ENCODE measurements at regions not wholly inside any gene's neighbourhood (a gene's known extent, or its start where the extent isn't known, plus 50 kb on each side); places are given as distances from the start of the nearest gene placed in this dataset.

DNA sequence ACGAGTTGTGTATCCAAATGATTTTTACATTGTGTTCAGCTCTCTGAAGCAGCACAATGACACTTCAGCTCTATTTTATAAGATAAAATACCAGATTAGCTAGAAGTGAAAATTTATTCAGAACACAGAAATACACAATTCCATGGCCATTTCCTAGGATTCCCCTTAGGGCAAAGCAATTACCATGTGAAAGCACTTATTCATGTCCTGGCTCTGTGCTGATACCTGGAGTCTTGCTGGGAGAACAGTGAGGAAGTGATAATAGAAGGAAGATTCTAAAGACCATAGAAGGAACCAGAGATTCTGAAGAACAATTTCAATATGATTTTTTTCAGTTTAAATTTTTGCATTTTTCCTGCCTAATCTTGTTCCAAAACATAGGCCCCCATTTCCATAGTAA lies 657.4 kb upstream of the ZWINT start:
- TF ChIP-seq, protein P1, sequence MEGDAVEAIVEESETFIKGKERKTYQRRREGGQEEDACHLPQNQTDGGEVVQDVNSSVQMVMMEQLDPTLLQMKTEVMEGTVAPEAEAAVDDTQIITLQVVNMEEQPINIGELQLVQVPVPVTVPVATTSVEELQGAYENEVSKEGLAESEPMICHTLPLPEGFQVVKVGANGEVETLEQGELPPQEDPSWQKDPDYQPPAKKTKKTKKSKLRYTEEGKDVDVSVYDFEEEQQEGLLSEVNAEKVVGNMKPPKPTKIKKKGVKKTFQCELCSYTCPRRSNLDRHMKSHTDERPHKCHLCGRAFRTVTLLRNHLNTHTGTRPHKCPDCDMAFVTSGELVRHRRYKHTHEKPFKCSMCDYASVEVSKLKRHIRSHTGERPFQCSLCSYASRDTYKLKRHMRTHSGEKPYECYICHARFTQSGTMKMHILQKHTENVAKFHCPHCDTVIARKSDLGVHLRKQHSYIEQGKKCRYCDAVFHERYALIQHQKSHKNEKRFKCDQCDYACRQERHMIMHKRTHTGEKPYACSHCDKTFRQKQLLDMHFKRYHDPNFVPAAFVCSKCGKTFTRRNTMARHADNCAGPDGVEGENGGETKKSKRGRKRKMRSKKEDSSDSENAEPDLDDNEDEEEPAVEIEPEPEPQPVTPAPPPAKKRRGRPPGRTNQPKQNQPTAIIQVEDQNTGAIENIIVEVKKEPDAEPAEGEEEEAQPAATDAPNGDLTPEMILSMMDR (IDR thresholded peaks at IDR 0.05): no peak
- no peak for TF ChIP-seq POLR2A (IDR thresholded peaks at IDR 0.05)

All from esophagus squamous epithelium (tissue), 4 donors.